ENCODE measurements at regions not wholly inside any gene's neighbourhood (a gene's known extent, or its start where the extent isn't known, plus 50 kb on each side); places are given as distances from the start of the nearest gene placed in this dataset.

GRCh38 chr5:110040178-110040577 is 350.5 kb downstream of the MAN2A1 start:
- ChIA-PET POLR2A (ENCODE audit: partially characterized antibody) (no interaction called here), CTCF (ENCODE audit: partially characterized antibody) (interaction anchor here (0.8 to 1.6 kb wide), 4 partner anchors 9 to 187 kb away, joined by 3 to 8 read pairs (median 4); no protein-coding TSS in a partner anchor)
- H4K20me1 ChIP-seq (replicated peaks in 1 of 2; ENCODE audit: control insufficient read depth in 1 of 2, insufficient read depth in 2 of 2, low read length in 2 of 2), result no peaks in the 10 kb centered on the region
- H2BK120ac ChIP-seq (replicated peaks; ENCODE audit: low read depth, low read length), result no peak overlapping the region
- no peak overlapping the region for H2BK12ac ChIP-seq (ENCODE audit: low read depth, low read length)
- peaks cover 0 to 2% of the 10 kb centered on the region in 2 experiments; a peak in 1 of 4 replicates for H3K9me3 ChIP-seq (ENCODE audit: insufficient read depth in 2 of 2, low read depth in 1 of 2, low read length in 1 of 2)
- H3K79me1 ChIP-seq (ENCODE audit: low read depth, low read length), result no peaks in the 10 kb centered on the region
- no peak overlapping the region for H4K8ac ChIP-seq (ENCODE audit: extremely low read depth, insufficient read depth, low read length)
- no peaks in the 10 kb centered on the region for H3K27me3 ChIP-seq (replicated peaks in 1 of 4; ENCODE audit: control insufficient read depth in 3 of 4, extremely low read depth in 1 of 4, insufficient read depth in 3 of 4, low read length in 3 of 4)
- peak; percentile 78 for FAIRE-seq
- WGBS, 2 experiments (ENCODE audit: extremely low coverage in 1 of 2, insufficient coverage in 1 of 2, insufficient read length in 1 of 2, insufficient replicate concordance in 2 of 2, low coverage in 1 of 2, low lambda C conversion rate in 2 of 2, missing lambda C conversion rate in 1 of 2), result 89% methylated on average over 2 of the region's 2 CpGs; no CpG with 5 or more reads in 1 of the 2 experiments
- no peak overlapping the region for H3K56ac ChIP-seq (replicated peaks; ENCODE audit: insufficient read length, low read depth, low read length)
- no peaks in the 10 kb centered on the region for H3K4me1 ChIP-seq (replicated peaks in 1 of 4; ENCODE audit: control insufficient read depth in 3 of 4, insufficient read depth in 4 of 4, low read length in 3 of 4)
- H3K4me2 ChIP-seq (ENCODE audit: insufficient read depth in 1 of 2, low read depth in 2 of 2, low read length in 2 of 2), result no peak overlapping the region
- no peak overlapping the region for H3K23ac ChIP-seq (ENCODE audit: insufficient read length)
- H3K4me3 ChIP-seq (ENCODE audit: extremely low read depth in 1 of 4, insufficient read depth in 2 of 4, low read depth in 3 of 4, low read length in 4 of 4), result no peak overlapping the region
- H2BK20ac ChIP-seq (ENCODE audit: low read length), result no peak overlapping the region
- no peak overlapping the region for H3K27ac ChIP-seq (ENCODE audit: low read depth, low read length)
- no peak overlapping the region for H2AFZ ChIP-seq (ENCODE audit: low read length)
- no peak overlapping the region for H3K9ac ChIP-seq (replicated peaks in 1 of 4; ENCODE audit: extremely low read depth in 1 of 4, low read depth in 3 of 4, low read length in 3 of 4)
- H3K79me2 ChIP-seq (ENCODE audit: control insufficient read depth in 1 of 2, insufficient read depth in 2 of 2, low read length in 2 of 2), result no peaks in the 10 kb centered on the region
- H3K18ac ChIP-seq (ENCODE audit: extremely low read depth, low read length), result no peak overlapping the region
- no peak overlapping the region for H2AK5ac ChIP-seq (ENCODE audit: low read depth, low read length)
- no peak overlapping the region for H2BK5ac ChIP-seq (ENCODE audit: low read depth, low read length)
- no peak overlapping the region for H4K91ac ChIP-seq (replicated peaks; ENCODE audit: insufficient read length, low read length)
- H3K23me2 ChIP-seq (ENCODE audit: low read depth, low read length), result no peaks in the 10 kb centered on the region; the same call in 1 of the 2 replicates
- no peak for DNase-seq (ENCODE audit: low read depth in 1 of 2, low spot score in 2 of 2)
- H2BK15ac ChIP-seq (ENCODE audit: low read length), result no peak overlapping the region
- no peak overlapping the region for H3K4ac ChIP-seq (replicated peaks; ENCODE audit: insufficient read length, low read depth, low read length)
- no peak overlapping the region for H4K5ac ChIP-seq (ENCODE audit: insufficient read length, low read depth, low read length)
- no peak overlapping the region for H3K14ac ChIP-seq (ENCODE audit: insufficient read length)
- no peaks in the 10 kb centered on the region for H3K36me3 ChIP-seq (ENCODE audit: control insufficient read depth in 2 of 4, insufficient read depth in 4 of 4, low read length in 3 of 4)
- TF ChIP-seq BRCA1 (IDR thresholded peaks at IDR 0.05; ENCODE audit: low read depth, low read length) (no peak), RAD21 (IDR thresholded peaks at IDR 0.05 in 1 of 2, conservative IDR thresholded peaks at IDR 0.05 in 1 of 2; ENCODE audit: low read depth in 2 of 2, low read length in 2 of 2) (peak; percentile 28 to 33), SRF (IDR thresholded peaks at IDR 0.05; ENCODE audit: low read depth, low read length) (no peak), MAX (IDR thresholded peaks at IDR 0.05) (peak; percentile 20; the same call in 1 of the 2 replicates), RXRA (IDR thresholded peaks at IDR 0.05; ENCODE audit: insufficient read depth, low read depth, low read length) (no peak), TEAD4 (IDR thresholded peaks at IDR 0.05; ENCODE audit: low read depth, low read length) (no peak), ZNF274 (IDR thresholded peaks at IDR 0.05; ENCODE audit: borderline replicate concordance, extremely low read depth, low read length) (no peak), CTCF (IDR thresholded peaks at IDR 0.05; ENCODE audit: control extremely low read depth in 1 of 3, insufficient read depth in 1 of 3, low read depth in 1 of 3, low read length in 3 of 3) (peak in 2 of 3 experiments; percentile 18 to 42; a peak in 2 of 4 replicates), TAF1 (IDR thresholded peaks at IDR 0.05; ENCODE audit: low read depth, low read length) (no peak)
- TF ChIP-seq, protein P1, sequence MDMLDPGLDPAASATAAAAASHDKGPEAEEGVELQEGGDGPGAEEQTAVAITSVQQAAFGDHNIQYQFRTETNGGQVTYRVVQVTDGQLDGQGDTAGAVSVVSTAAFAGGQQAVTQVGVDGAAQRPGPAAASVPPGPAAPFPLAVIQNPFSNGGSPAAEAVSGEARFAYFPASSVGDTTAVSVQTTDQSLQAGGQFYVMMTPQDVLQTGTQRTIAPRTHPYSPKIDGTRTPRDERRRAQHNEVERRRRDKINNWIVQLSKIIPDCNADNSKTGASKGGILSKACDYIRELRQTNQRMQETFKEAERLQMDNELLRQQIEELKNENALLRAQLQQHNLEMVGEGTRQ (IDR thresholded peaks at IDR 0.05; ENCODE audit: low read length), result no peak
